ENCODE measurements at regions not wholly inside any gene's neighbourhood (a gene's known extent, or its start where the extent isn't known, plus 50 kb on each side); places are given as distances from the start of the nearest gene placed in this dataset.

- no peak overlapping the region for H3K14ac ChIP-seq (ENCODE audit: insufficient read depth, low read length)
- no peaks in the 10 kb centered on the region for H3K79me1 ChIP-seq (ENCODE audit: insufficient read depth, low read depth, low read length, poor library complexity, severe bottlenecking)
- H4K20me1 ChIP-seq (ENCODE audit: control insufficient read depth, insufficient read depth, insufficient read length), result no peaks in the 10 kb centered on the region
- H3K9me3 ChIP-seq (ENCODE audit: control insufficient read depth, low read depth, low read length), result no peaks in the 10 kb centered on the region
- H3K56ac ChIP-seq (ENCODE audit: insufficient read length, low read depth, low read length), result no peak overlapping the region
- H3K4me1 ChIP-seq (ENCODE audit: insufficient read depth, low read length), result 0 out of 2 replicates have a peak, but pooled peaks cover 4% of the 10 kb centered on the region
- no peak overlapping the region for H2AFZ ChIP-seq (ENCODE audit: low read length)
- no peak overlapping the region for H2BK15ac ChIP-seq (ENCODE audit: low read depth, low read length)
- no peak overlapping the region for H2AK5ac ChIP-seq (ENCODE audit: insufficient read length, low read length)
- H4K5ac ChIP-seq (ENCODE audit: insufficient read length, low read depth, low read length), result no peak overlapping the region
- no peak overlapping the region for H2BK120ac ChIP-seq (ENCODE audit: low read depth, low read length, poor library complexity, severe bottlenecking)
- peak overlapping the region; percentile 13 for H3K4me2 ChIP-seq (ENCODE audit: insufficient read depth, insufficient read length, low read length)
- H3K4ac ChIP-seq (ENCODE audit: low read depth, low read length), result no peak overlapping the region
- no peak overlapping the region for H4K91ac ChIP-seq (ENCODE audit: insufficient read length, low read depth, low read length)
- H3K23me2 ChIP-seq (ENCODE audit: insufficient read length, low read depth, low read length, poor library complexity, severe bottlenecking), result no peaks in the 10 kb centered on the region
- H3K27ac ChIP-seq (ENCODE audit: insufficient read length, low read depth, low read length), result no peak overlapping the region
- peaks cover 9 to 13% of the 10 kb centered on the region in 2 experiments for H3K4me1 Mint-ChIP-seq
- no peak overlapping the region for H3K23ac ChIP-seq (ENCODE audit: insufficient read length, low read depth, low read length)
- no CpG with 5 or more reads among the region's 1 CpG for WGBS (ENCODE audit: extremely low coverage, insufficient read length, low lambda C conversion rate)
- no peaks in the 10 kb centered on the region; a peak in 1 of 7 replicates for H3K36me3 Mint-ChIP-seq (ENCODE audit: insufficient read depth in 1 of 3, low read depth in 3 of 3)
- DNase-seq, result no peak
- H3T11ph ChIP-seq (ENCODE audit: low read length), result no peak overlapping the region
- H3K27me3 Mint-ChIP-seq (ENCODE audit: low read depth), result no peaks in the 10 kb centered on the region
- H3K4me3 Mint-ChIP-seq, result no peak overlapping the region
- no peaks in the 10 kb centered on the region for H3K27me3 ChIP-seq (ENCODE audit: insufficient read depth, low read length)
- H2BK5ac ChIP-seq (ENCODE audit: insufficient read length, low read length), result no peak overlapping the region
- 0 out of 3 replicates have a peak, but pooled peaks have one; percentile 15 for TF ChIP-seq CTCF (conservative IDR thresholded peaks at IDR 0.05)
- H4K8ac ChIP-seq (replicated peaks; ENCODE audit: insufficient read length, low read depth, low read length), result no peak overlapping the region
- H3K18ac ChIP-seq (ENCODE audit: insufficient read length, low read depth, low read length), result no peak overlapping the region
- H3K9ac ChIP-seq (ENCODE audit: extremely low read depth, insufficient read length, low read length), result no peak overlapping the region
- H3K79me2 ChIP-seq (ENCODE audit: insufficient read depth, low read length), result no peaks in the 10 kb centered on the region
- H3K9me3 Mint-ChIP-seq, result no peaks in the 10 kb centered on the region
- no peak overlapping the region for H3K27ac Mint-ChIP-seq
- no peak overlapping the region for H2BK12ac ChIP-seq (ENCODE audit: insufficient read length, low read depth, low read length)
- no peak overlapping the region for H2BK20ac ChIP-seq (ENCODE audit: low read depth, low read length, poor library complexity, severe bottlenecking)
Observed at GRCh38 chr16:64455275-64455674, 666.6 kb downstream of the CDH11 start.

Data from H9 (cell line).